SK-N-SH (cell line): ENCODE measurements at regions not wholly inside any gene's neighbourhood (a gene's known extent, or its start where the extent isn't known, plus 50 kb on each side); places are given as distances from the start of the nearest gene placed in this dataset.

Experiments
- CTCF ChIA-PET: fragments of 300-600, 350-600 bp; formaldehyde crosslinking; extraction: SDS; loops from one replicate; lab custom pipeline; 2021; lab: Yijun Ruan, JAX
- POLR2A ChIA-PET: fragments of 350-600 bp; sonication (Branson Sonifier 250); formaldehyde crosslinking; extraction: SDS; loops from one replicate; lab custom pipeline; 2020; ENCODE audit warnings: antibody characterized with exemption, inconsistent platforms; lab: Yijun Ruan, JAX
- DNase-seq: peaks from one replicate; pipeline ENCODE4 v3.0.0; 2012
- H2AFZ ChIP-seq: fragments of 200-600 bp; sonication (generic); 2 replicates; pipeline ENCODE4 v1.8.1; 2016; ENCODE audit warnings: antibody characterized with exemption, mild to moderate bottlenecking, low read depth
- H3F3A ChIP-seq: fragments of 200-600 bp; sonication (generic); replicated peaks from 2 replicates; pipeline ENCODE3; 2016; ENCODE audit warnings: antibody characterized with exemption, mild to moderate bottlenecking; ENCODE audit not compliant: insufficient read depth
- H3K27ac ChIP-seq, 2 experiments: fragments of 200-500 bp in 1 of 2; fragments of 200-600 bp in 1 of 2; sonication (Bioruptor generic) in 1 of 2; sonication (generic), shearing (Covaris generic) in 1 of 2; 2 replicates each; pipeline versions ENCODE4 v1.5.1 to v1.6.1; 2014 to 2016; ENCODE audit warnings: low read depth in 2 of 2, inconsistent platforms in 1 of 2, low read length in 1 of 2, mild to moderate bottlenecking in 1 of 2, mixed read lengths in 1 of 2
- H3K27me3 ChIP-seq: fragments of 200-600 bp; sonication (generic), shearing (Covaris generic); 2 replicates; pipeline ENCODE4 v1.6.1; 2016; ENCODE audit warnings: mixed run types; ENCODE audit not compliant: insufficient read depth
- H3K36me3 ChIP-seq, 2 experiments: fragments of 200-500 bp in 1 of 2; fragments of 200-600 bp in 1 of 2; sonication (Bioruptor generic) in 1 of 2; sonication (generic) in 1 of 2; replicated peaks in 1 of 2; 2 replicates each; pipeline versions ENCODE3 to v1.5.1; 2014 to 2016; ENCODE audit warnings: low read length in 1 of 2, mild to moderate bottlenecking in 1 of 2; ENCODE audit not compliant: insufficient read depth in 2 of 2, control insufficient read depth in 1 of 2
- H3K4me1 ChIP-seq, 2 experiments: fragments of 200-500 bp in 1 of 2; fragments of 200-600 bp in 1 of 2; sonication (Bioruptor generic) in 1 of 2; sonication (generic), shearing (Covaris generic) in 1 of 2; 2 replicates each; pipeline versions ENCODE4 v1.5.1 to v1.6.1; 2014 to 2016; ENCODE audit warnings: low read depth in 1 of 2, low read length in 1 of 2, mixed run types in 1 of 2; ENCODE audit not compliant: insufficient read depth in 2 of 2, control insufficient read depth in 1 of 2
- H3K4me2 ChIP-seq: fragments of 200-600 bp; sonication (generic), shearing (Covaris generic); 2 replicates; pipeline ENCODE4 v1.6.1; 2017; ENCODE audit warnings: mixed run types
- H3K4me3 ChIP-seq, 2 experiments: fragments of 200-500 bp in 1 of 2; fragments of 200-600 bp in 1 of 2; sonication (Bioruptor generic) in 1 of 2; sonication (generic), shearing (Covaris generic) in 1 of 2; 2 replicates each; pipeline versions ENCODE4 v1.5.1 to v1.8.1; 2014 to 2016; ENCODE audit warnings: low read depth in 2 of 2, inconsistent platforms in 1 of 2, low read length in 1 of 2, mild to moderate bottlenecking in 1 of 2, mixed read lengths in 1 of 2, moderate library complexity in 1 of 2
- H3K79me2 ChIP-seq: fragments of 200-600 bp; sonication (generic); 2 replicates; pipeline ENCODE4 v1.8.1; 2017; ENCODE audit warnings: mild to moderate bottlenecking; ENCODE audit not compliant: insufficient read depth
- H3K9ac ChIP-seq: fragments of 200-600 bp; sonication (generic); 2 replicates; pipeline ENCODE4 v1.6.1; 2017; ENCODE audit warnings: mixed run types
- H3K9me2 ChIP-seq: fragments of 200-600 bp; sonication (generic); 2 replicates; pipeline ENCODE4 v1.6.1; 2017; ENCODE audit warnings: mixed run types
- H3K9me3 ChIP-seq: fragments of 200-600 bp; sonication (generic); 2 replicates; pipeline ENCODE4 v1.6.1; 2017; ENCODE audit warnings: mixed run types, mild to moderate bottlenecking, moderate library complexity
- H4K20me1 ChIP-seq: fragments of 200-600 bp; sonication (generic); 2 replicates; pipeline ENCODE4 v1.6.1; 2017; ENCODE audit warnings: mild to moderate bottlenecking, mixed run types; ENCODE audit not compliant: insufficient read depth
- CHD2 ChIP-seq: fragments of 150-350 bp; IDR thresholded peaks from 2 replicates; pipeline ENCODE4 v1.6.1; 2018; ENCODE audit warnings: low read length; ENCODE audit not compliant: partially characterized antibody
- FOXJ3 ChIP-seq: sonication (generic); formaldehyde crosslinking; IDR thresholded peaks from 2 replicates; pipeline ENCODE4 v1.5.1; 2020; ENCODE audit warnings: mild to moderate bottlenecking, missing genetic modification reagents
- GABPA ChIP-seq: IDR thresholded peaks from 2 replicates; pipeline ENCODE4 v1.4.0; 2012; ENCODE audit warnings: low read depth, mild to moderate bottlenecking
- GATA2 ChIP-seq: sonication (generic); formaldehyde crosslinking; IDR thresholded peaks from 2 replicates; pipeline ENCODE4 v1.5.0; 2020; ENCODE audit warnings: mild to moderate bottlenecking, missing genetic modification reagents
- NRF1 ChIP-seq: IDR thresholded peaks from 2 replicates; pipeline ENCODE4 v1.6.1; 2012; ENCODE audit warnings: low read depth, mild to moderate bottlenecking, low read length
- RCOR1 ChIP-seq: fragments of 150-350 bp; IDR thresholded peaks from 2 replicates; pipeline ENCODE4 v1.6.1; 2017; ENCODE audit warnings: antibody characterized with exemption, low read length
- RFX5 ChIP-seq: IDR thresholded peaks from 2 replicates; pipeline ENCODE4 v1.6.1; 2012; ENCODE audit warnings: mild to moderate bottlenecking, improper control_type of control experiment, low read length
- TEAD4 ChIP-seq: IDR thresholded peaks from 2 replicates; pipeline ENCODE4 v1.4.0; 2012; ENCODE audit warnings: mild to moderate bottlenecking, borderline replicate concordance; ENCODE audit not compliant: insufficient read depth
- WGBS: methylation state at CpG from one replicate; pipeline ENCODE4 v1.1.6; 2017; ENCODE audit warnings: low lambda C conversion rate; 5-methylcytosine and 5-hydroxymethylcytosine counted together
- TF ChIP-seq, protein P1 (sequence below): fragments of 200-600 bp; sonication (generic); IDR thresholded peaks from 2 replicates; pipeline ENCODE4 v1.6.1; 2017; ENCODE audit warnings: antibody characterized with exemption, mild to moderate bottlenecking, moderate library complexity
- TF ChIP-seq, protein P2 (sequence below): fragments of 150-350 bp; IDR thresholded peaks from 2 replicates; pipeline ENCODE4 v1.6.1; 2016; ENCODE audit warnings: mild to moderate bottlenecking, low read depth, low read length
- TF ChIP-seq, protein P3 (sequence below): IDR thresholded peaks from 2 replicates; pipeline ENCODE4 v1.4.0; 2012; ENCODE audit warnings: low read depth
- TF ChIP-seq, protein P4 (sequence below): fragments of 150-350 bp; IDR thresholded peaks from 2 replicates; pipeline ENCODE4 v1.6.1; 2017; ENCODE audit warnings: antibody characterized with exemption, low read length, low read depth, borderline replicate concordance

DNA sequence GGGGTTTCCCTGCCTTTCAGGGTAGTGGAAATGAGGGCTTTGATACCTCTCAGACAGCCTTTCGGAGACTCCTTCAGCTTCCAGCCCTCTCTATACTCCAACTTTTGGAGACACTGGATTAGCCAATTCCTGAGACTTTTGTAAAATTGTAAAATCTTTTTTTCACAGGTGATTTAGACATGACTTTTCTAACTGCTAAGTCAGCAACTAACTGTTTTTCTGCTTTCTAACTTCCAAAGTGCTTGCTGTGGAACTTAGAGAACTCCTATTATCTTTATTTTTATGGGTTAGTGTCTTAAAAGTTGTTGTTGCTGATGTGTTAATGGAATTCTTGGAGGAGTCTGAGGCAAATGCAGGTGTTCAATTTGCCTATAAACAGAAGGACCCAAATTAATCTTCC, 616.7 kb upstream of the ID2 start:
- no peak overlapping the region for H3K4me3 ChIP-seq
- no peaks in the 10 kb centered on the region for H3K4me1 ChIP-seq
- CTCF ChIA-PET = no interaction called here
- no peaks in the 10 kb centered on the region for H3K27me3 ChIP-seq
- no peak for DNase-seq
- H3K36me3 ChIP-seq = no peaks in the 10 kb centered on the region
- WGBS = 55% methylated on average over 1 of the region's 1 CpG
- no peak overlapping the region for H3K9ac ChIP-seq
- H3K79me2 ChIP-seq = no peaks in the 10 kb centered on the region
- TF ChIP-seq, protein P1, sequence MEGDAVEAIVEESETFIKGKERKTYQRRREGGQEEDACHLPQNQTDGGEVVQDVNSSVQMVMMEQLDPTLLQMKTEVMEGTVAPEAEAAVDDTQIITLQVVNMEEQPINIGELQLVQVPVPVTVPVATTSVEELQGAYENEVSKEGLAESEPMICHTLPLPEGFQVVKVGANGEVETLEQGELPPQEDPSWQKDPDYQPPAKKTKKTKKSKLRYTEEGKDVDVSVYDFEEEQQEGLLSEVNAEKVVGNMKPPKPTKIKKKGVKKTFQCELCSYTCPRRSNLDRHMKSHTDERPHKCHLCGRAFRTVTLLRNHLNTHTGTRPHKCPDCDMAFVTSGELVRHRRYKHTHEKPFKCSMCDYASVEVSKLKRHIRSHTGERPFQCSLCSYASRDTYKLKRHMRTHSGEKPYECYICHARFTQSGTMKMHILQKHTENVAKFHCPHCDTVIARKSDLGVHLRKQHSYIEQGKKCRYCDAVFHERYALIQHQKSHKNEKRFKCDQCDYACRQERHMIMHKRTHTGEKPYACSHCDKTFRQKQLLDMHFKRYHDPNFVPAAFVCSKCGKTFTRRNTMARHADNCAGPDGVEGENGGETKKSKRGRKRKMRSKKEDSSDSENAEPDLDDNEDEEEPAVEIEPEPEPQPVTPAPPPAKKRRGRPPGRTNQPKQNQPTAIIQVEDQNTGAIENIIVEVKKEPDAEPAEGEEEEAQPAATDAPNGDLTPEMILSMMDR = no peak
- TF ChIP-seq NRF1 = no peak
- TF ChIP-seq TEAD4 = no peak
- TF ChIP-seq RCOR1 = no peak
- no peak for TF ChIP-seq GATA2 (CRISPR knock-in tag)
- H3F3A ChIP-seq = no peaks in the 10 kb centered on the region
- H2AFZ ChIP-seq = no peak overlapping the region
- no peak overlapping the region for H3K27ac ChIP-seq
- POLR2A ChIA-PET = no interaction called here
- no peaks in the 10 kb centered on the region for H4K20me1 ChIP-seq
- no peaks in the 10 kb centered on the region for H3K9me2 ChIP-seq
- H3K4me2 ChIP-seq = no peak overlapping the region
- no peaks in the 10 kb centered on the region for H3K9me3 ChIP-seq

DNA sequence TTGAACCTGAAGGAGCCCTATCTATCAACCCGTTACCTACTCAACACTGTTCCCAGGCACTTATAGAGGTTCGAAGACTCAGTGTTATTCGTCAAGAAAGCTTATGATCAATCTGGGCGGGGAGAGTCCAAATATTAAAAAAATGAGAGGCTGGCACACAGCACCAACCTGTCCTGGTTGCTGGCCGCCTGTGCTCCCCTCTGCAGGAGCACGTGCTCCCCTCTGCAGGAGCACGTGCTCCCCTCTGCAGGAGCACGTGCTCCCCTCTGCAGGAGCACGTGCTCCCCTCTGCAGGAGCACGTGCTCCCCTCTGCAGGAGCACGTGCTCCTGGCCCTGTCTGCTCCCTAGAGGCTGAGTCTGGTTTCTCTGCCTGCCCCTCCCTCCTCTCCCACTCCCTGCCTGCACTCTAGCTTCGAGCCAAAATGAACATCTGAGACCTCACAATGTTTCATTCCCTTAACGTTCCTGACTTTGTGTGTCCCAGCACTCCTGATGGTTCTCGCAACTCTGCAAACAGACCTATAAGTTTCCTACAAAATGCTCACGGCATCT, 614.0 kb upstream of the ID2 start:
- Histone ChIP-seq H3K4me1 (no peaks in the 10 kb centered on the region; a peak in 1 of 4 replicates), H3K27ac (no peak overlapping the region), H3K4me2 (no peak overlapping the region), H3K9me2 (no peaks in the 10 kb centered on the region), H3K27me3 (no peaks in the 10 kb centered on the region), H3K36me3 (no peaks in the 10 kb centered on the region), H2AFZ (no peak overlapping the region), H4K20me1 (no peaks in the 10 kb centered on the region), H3K4me3 (no peak overlapping the region), H3K9me3 (no peaks in the 10 kb centered on the region), H3K79me2 (no peaks in the 10 kb centered on the region), H3F3A (no peaks in the 10 kb centered on the region), H3K9ac (no peak overlapping the region)
- POLR2A ChIA-PET = no interaction called here
- no peak for DNase-seq
- WGBS = 76% methylated on average over 14 of the region's 15 CpGs
- CTCF ChIA-PET = interaction anchor here (1.1 kb wide), 1 partner anchor 11 kb away, joined by 5 read pairs; no protein-coding TSS in a partner anchor
- TF ChIP-seq, protein P2, sequence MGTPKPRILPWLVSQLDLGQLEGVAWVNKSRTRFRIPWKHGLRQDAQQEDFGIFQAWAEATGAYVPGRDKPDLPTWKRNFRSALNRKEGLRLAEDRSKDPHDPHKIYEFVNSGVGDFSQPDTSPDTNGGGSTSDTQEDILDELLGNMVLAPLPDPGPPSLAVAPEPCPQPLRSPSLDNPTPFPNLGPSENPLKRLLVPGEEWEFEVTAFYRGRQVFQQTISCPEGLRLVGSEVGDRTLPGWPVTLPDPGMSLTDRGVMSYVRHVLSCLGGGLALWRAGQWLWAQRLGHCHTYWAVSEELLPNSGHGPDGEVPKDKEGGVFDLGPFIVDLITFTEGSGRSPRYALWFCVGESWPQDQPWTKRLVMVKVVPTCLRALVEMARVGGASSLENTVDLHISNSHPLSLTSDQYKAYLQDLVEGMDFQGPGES = no peak
- TF ChIP-seq, protein P3, sequence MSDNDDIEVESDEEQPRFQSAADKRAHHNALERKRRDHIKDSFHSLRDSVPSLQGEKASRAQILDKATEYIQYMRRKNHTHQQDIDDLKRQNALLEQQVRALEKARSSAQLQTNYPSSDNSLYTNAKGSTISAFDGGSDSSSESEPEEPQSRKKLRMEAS = no peak
- TF ChIP-seq, protein P4, sequence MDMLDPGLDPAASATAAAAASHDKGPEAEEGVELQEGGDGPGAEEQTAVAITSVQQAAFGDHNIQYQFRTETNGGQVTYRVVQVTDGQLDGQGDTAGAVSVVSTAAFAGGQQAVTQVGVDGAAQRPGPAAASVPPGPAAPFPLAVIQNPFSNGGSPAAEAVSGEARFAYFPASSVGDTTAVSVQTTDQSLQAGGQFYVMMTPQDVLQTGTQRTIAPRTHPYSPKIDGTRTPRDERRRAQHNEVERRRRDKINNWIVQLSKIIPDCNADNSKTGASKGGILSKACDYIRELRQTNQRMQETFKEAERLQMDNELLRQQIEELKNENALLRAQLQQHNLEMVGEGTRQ = no peak
- TF ChIP-seq GABPA (no peak), RCOR1 (no peak), FOXJ3 (CRISPR knock-in tag) (no peak), CHD2 (no peak), RFX5 (no peak)
